ENCODE measurements at regions not wholly inside any gene's neighbourhood (a gene's known extent, or its start where the extent isn't known, plus 50 kb on each side); places are given as distances from the start of the nearest gene placed in this dataset.

DNA sequence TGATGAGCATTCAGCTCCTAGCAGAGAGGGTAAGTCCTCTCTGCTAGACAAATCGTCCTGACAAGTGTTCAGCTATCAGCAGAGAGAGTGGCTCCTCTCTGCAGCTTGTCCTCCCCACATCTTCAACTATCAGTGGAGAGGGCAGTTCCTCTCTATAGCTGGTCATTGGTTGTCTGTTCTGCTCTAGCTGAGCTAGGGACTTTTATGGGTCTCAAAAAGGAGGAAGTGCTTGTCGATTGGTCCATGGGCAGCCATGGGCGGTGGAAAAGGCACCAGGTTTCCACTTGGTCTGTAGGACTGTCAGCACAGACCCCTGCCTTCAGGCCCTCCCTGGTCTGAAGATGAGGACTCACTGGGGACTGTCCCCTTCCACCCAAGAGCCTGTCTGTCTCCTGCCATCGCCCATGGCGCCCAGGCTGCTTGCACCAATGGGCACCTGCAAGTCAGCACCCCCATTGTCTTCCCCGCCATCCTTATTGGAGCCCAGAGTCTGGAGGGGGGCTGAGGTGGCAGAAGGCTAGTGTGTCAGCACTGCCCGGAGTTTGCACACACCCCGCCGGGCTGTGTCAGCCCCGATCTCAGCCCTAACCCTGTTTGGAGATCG is 264.7 kb downstream of the ZBBX start:
- TF ChIP-seq, protein P1, sequence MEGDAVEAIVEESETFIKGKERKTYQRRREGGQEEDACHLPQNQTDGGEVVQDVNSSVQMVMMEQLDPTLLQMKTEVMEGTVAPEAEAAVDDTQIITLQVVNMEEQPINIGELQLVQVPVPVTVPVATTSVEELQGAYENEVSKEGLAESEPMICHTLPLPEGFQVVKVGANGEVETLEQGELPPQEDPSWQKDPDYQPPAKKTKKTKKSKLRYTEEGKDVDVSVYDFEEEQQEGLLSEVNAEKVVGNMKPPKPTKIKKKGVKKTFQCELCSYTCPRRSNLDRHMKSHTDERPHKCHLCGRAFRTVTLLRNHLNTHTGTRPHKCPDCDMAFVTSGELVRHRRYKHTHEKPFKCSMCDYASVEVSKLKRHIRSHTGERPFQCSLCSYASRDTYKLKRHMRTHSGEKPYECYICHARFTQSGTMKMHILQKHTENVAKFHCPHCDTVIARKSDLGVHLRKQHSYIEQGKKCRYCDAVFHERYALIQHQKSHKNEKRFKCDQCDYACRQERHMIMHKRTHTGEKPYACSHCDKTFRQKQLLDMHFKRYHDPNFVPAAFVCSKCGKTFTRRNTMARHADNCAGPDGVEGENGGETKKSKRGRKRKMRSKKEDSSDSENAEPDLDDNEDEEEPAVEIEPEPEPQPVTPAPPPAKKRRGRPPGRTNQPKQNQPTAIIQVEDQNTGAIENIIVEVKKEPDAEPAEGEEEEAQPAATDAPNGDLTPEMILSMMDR (conservative IDR thresholded peaks at IDR 0.05; ENCODE audit: low read depth, low read length), result no peak
- no peak for TF ChIP-seq MXI1 (IDR thresholded peaks at IDR 0.05; ENCODE audit: borderline replicate concordance, low read depth, low read length)
- TF ChIP-seq SMC3 (IDR thresholded peaks at IDR 0.05; ENCODE audit: low read depth, low read length), result no peak
- no peak for TF ChIP-seq POLR2A (IDR thresholded peaks at IDR 0.05; ENCODE audit: low read depth, low read length)
- TF ChIP-seq, protein P2, sequence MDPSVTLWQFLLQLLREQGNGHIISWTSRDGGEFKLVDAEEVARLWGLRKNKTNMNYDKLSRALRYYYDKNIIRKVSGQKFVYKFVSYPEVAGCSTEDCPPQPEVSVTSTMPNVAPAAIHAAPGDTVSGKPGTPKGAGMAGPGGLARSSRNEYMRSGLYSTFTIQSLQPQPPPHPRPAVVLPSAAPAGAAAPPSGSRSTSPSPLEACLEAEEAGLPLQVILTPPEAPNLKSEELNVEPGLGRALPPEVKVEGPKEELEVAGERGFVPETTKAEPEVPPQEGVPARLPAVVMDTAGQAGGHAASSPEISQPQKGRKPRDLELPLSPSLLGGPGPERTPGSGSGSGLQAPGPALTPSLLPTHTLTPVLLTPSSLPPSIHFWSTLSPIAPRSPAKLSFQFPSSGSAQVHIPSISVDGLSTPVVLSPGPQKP (IDR thresholded peaks at IDR 0.05; ENCODE audit: borderline replicate concordance, low read depth, low read length), result no peak
- no peak for TF ChIP-seq CEBPB (IDR thresholded peaks at IDR 0.05; ENCODE audit: low read depth, low read length)

Measured in IMR-90 (cell line).